ENCODE measurements at regions not wholly inside any gene's neighbourhood (a gene's known extent, or its start where the extent isn't known, plus 50 kb on each side); places are given as distances from the start of the nearest gene placed in this dataset.

GRCh38 chr5:54765165-54766028 lies 220.0 kb downstream of the ESM1 start:
- Histone ChIP-seq H3K9me3 (ENCODE audit: control insufficient read depth in 4 of 4, insufficient read depth in 3 of 4, low read length in 3 of 4) (no peaks in the 10 kb centered on the region), H3K4me1 (ENCODE audit: control insufficient read depth in 5 of 5, insufficient read depth in 5 of 5, low read length in 5 of 5) (no peaks in the 10 kb centered on the region), H3K27me3 (ENCODE audit: control insufficient read depth in 3 of 3, insufficient read depth in 3 of 3, low read length in 2 of 3) (no peaks in the 10 kb centered on the region), H3K4me3 (no peak overlapping the region), H3K27ac (ENCODE audit: low read depth in 1 of 2, low read length in 1 of 2) (no peak overlapping the region), H3K36me3 (ENCODE audit: control insufficient read depth in 4 of 4, insufficient read depth in 4 of 4, low read length in 4 of 4) (no peaks in the 10 kb centered on the region), H3K9ac (ENCODE audit: insufficient read depth in 1 of 2, low read length in 2 of 2) (no peak overlapping the region)
- WGBS, 2 donors = 95 to 97% methylated on average over 5 of the region's 5 CpGs
- ATAC-seq (ENCODE audit: insufficient read depth, low FRiP score) (no peak), DNase-seq (no peak)
- no peak for TF ChIP-seq CTCF (IDR thresholded peaks at IDR 0.05; ENCODE audit: control extremely low read depth, extremely low read depth)

- Histone ChIP-seq H3K4me3 (no peak overlapping the region), H3K27ac (ENCODE audit: low read depth in 1 of 2, low read length in 1 of 2) (no peak overlapping the region), H3K36me3 (ENCODE audit: control insufficient read depth in 4 of 4, insufficient read depth in 4 of 4, low read length in 4 of 4) (no peaks in the 10 kb centered on the region), H3K4me1 (ENCODE audit: control insufficient read depth in 5 of 5, insufficient read depth in 5 of 5, low read length in 5 of 5) (no peaks in the 10 kb centered on the region), H3K27me3 (ENCODE audit: control insufficient read depth in 3 of 3, insufficient read depth in 3 of 3, low read length in 2 of 3) (no peaks in the 10 kb centered on the region), H3K9ac (ENCODE audit: insufficient read depth in 1 of 2, low read length in 2 of 2) (no peak overlapping the region), H3K9me3 (ENCODE audit: control insufficient read depth in 4 of 4, insufficient read depth in 3 of 4, low read length in 3 of 4) (no peaks in the 10 kb centered on the region)
- no peak for DNase-seq
- no peak for ATAC-seq (ENCODE audit: insufficient read depth, low FRiP score)
- TF ChIP-seq CTCF (IDR thresholded peaks at IDR 0.05; ENCODE audit: control extremely low read depth, extremely low read depth) = no peak
- 90 to 91% methylated on average over 5 of the region's 5 CpGs for WGBS, 2 donors
Observed at GRCh38 chr5:54764102-54765090, 221.0 kb downstream of the ESM1 start.

- no peaks in the 10 kb centered on the region for H3K27me3 ChIP-seq (ENCODE audit: control insufficient read depth in 3 of 3, insufficient read depth in 3 of 3, low read length in 2 of 3)
- no peak overlapping the region for H3K27ac ChIP-seq (ENCODE audit: low read depth in 1 of 2, low read length in 1 of 2)
- TF ChIP-seq CTCF (IDR thresholded peaks at IDR 0.05; ENCODE audit: control extremely low read depth, extremely low read depth) = no peak
- no peak overlapping the region for H3K9ac ChIP-seq (ENCODE audit: insufficient read depth in 1 of 2, low read length in 2 of 2)
- no peak overlapping the region for H3K4me3 ChIP-seq
- DNase-seq = no peak
- 69 to 78% methylated on average over 2 of the region's 2 CpGs for whole genome bisulfite sequencing, 2 donors
- ATAC-seq (ENCODE audit: insufficient read depth, low FRiP score) = no peak
- no peaks in the 10 kb centered on the region for H3K4me1 ChIP-seq (ENCODE audit: control insufficient read depth in 5 of 5, insufficient read depth in 5 of 5, low read length in 5 of 5)
- H3K9me3 ChIP-seq (ENCODE audit: control insufficient read depth in 4 of 4, insufficient read depth in 3 of 4, low read length in 3 of 4) = no peaks in the 10 kb centered on the region
- no peaks in the 10 kb centered on the region for H3K36me3 ChIP-seq (ENCODE audit: control insufficient read depth in 4 of 4, insufficient read depth in 4 of 4, low read length in 4 of 4)
Observed at GRCh38 chr5:54761213-54761701, 224.1 kb downstream of the ESM1 start.

Data from lung (tissue), 11 donors.